Colon (tissue), 2 donors: ENCODE measurements at regions not wholly inside any gene's neighbourhood (a gene's known extent, or its start where the extent isn't known, plus 50 kb on each side); places are given as distances from the start of the nearest gene placed in this dataset.
"Not testable (repeated sequence)": the region's sequence is repeated elsewhere in the genome, so short reads cannot be mapped to it uniquely, and the experiment has no call there.

ENCODE experiments used
- FAIRE-seq: peaks from 2 replicates; lab custom pipeline; 2012; peaks lifted over from hg19 to GRCh38; lab: Jason Lieb, UNC
- donor health status: control.
- donor health status: control.

DNA sequence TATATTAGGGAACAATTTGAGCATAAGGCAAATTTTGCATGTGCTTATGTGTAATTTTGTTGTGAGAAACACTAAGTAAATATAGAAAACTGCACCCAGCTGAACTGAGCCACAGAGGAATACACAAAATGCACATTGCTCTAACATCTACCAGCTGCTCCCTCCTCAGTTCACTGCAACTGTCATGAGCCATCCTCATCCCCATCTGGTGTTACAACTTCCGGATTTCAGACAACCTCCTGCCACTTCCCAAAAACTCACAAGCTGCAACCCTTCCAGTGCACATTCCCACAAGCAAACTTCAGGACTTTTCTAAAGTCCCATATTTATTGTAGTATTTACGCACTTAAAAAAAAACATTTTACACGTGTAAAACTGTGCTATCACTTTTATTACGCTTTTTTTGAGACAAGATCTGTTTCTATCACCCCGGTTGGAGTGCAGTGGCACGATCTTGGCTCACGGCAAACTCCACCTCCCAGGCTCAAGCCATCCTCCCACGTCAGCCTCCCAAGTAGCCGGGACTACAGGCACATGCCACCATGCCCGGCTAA, 169.1 kb upstream of the TBX3 start:
- no peak for FAIRE-seq

DNA sequence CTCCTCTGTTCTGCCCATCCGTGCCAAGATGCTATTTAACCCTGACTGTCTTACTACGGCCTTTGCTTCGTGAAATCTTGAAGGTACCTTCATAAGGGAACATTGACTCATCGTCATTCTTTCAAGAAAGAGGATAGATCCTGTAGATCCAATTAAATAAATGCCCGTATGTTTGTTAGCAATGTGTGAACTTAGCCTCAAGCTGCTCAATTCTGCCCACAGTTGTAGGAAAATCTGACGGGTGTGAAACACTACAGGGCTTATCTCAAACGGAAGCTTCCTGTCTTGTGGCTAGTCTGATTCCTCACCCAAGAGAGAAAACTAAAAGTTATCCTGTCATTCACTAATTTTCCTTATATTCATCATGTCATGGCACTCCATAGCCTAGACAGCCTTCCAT, 168.0 kb upstream of the TBX3 start:
- FAIRE-seq, result no peak

DNA sequence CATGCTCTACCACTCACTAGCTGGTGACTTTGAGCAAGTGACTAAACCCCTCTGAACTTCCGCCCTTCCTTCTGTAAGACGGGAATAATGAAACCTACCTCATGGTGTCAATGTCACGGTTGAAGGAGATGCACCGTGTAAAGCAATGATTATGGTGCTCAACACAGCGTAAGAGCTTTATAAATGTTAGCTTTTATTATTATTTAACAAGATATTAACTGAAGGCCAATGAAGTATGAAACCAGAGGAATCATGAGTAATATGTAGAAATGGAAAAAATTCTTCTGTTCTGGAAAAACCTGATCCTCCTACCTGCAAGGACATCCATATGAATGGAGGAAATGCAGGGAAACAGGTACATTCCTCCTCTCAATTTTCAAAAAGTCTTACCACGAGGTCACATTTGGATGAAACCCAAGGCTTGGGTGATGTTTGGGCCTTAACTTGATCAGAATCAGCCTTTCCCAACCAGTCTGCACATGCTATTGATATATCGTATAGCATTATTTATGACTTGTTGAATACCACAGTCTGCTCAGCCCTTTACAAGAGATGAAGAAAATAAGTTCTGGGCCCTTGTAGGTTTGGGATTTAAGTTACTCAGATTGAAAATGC, 166.8 kb upstream of the TBX3 start:
- no peak for FAIRE-seq

DNA sequence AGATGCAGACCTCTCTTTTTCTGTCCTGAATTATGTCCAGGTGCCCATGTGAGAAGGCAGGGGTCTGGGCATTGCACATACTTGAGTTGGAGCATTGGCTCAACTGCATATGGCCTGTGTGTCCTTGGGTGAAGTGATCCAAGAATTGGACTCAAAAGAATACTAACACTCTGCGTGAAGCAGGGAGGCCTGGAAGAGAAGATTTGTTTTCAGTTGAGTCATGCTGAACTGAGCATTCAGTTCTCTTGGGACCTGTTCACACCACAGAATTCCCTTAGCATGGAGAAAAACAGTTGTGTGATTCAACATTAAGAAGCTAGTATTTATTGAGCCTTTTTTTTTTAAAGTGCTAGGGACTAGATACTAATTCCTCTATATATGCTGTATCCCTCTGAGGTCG, 164.7 kb upstream of the TBX3 start:
- FAIRE-seq, result no peak

DNA sequence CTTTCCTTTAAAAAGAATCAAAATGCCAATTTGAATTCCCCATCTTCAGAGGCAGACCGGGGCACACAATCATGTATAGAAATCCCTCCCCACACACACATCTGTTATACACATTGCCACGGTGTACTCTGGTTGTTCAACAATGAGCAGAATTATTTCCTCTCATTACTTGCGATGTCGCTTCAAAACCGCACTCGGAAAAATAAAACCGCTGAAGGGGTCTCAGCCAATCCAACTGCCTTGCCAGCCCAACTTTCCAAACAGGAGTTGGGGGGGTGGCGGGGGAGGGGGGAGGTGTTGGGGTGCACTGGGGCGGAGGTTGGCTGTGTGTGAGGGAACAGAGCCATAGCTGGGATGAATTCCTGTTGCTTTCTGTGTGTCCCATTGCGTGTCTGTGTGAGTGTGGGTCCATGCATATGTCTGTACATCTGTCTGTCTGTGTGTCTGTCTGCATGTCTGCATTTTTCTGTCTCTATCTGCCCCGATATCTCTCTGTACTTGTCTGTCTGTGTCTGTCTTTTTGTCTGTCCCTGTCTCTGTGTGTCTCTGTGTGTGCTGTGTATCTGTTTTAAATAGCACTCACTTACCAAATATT, 163.6 kb upstream of the TBX3 start:
- FAIRE-seq, result no peak

DNA sequence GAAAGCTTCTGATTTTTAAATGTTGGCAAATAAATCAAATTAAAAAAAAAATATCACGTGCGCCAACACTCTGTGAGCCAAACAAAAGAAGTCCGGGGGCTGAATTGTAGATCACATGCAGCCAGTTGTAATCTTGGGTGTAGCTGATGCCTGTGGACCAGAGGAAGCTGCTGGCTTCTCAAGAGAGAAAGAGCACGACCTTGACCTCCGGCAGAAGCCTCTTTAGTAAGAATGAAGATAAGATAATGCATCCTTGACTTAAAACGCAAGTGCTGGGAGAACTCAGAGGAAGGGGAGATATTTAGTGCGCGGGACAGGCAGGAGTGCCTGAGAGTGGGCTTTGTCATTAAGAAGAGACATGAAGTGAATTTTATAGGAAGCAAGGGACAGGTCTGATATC, 162.8 kb upstream of the TBX3 start:
- FAIRE-seq, result no peak

DNA sequence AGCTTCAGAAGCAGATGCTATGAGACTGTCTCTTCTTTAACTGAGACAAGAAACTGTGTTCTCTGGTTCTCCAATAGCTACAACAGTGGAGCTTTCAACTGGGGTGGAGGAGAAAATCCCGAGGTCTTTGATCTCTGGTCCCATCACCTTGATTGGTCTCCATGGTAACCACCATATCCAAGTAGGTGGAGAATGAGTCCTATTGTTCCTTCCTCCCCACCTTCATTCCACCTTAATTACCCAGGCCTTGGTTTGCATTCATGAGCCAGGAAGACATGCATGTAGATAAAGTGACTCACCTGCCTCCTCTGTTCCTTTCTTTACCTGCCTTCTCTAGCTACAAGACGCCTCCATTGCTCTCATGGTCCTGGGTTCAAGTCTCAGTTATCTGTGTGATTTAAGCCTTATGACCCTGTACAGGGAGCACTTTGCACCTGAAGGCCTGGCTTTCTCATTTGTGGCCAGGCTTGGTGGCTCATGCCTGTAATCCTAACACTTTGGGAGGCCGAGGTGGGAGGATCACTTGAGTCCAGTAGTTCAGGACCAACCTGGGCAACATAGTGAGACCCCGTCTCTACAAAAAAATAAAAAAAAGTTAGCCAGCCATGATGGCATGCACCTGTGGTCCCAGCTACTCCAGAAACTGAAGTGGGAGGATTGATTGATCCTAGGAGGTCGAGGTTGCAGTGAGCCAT, 157.7 kb upstream of the TBX3 start:
- FAIRE-seq, result no peak

DNA sequence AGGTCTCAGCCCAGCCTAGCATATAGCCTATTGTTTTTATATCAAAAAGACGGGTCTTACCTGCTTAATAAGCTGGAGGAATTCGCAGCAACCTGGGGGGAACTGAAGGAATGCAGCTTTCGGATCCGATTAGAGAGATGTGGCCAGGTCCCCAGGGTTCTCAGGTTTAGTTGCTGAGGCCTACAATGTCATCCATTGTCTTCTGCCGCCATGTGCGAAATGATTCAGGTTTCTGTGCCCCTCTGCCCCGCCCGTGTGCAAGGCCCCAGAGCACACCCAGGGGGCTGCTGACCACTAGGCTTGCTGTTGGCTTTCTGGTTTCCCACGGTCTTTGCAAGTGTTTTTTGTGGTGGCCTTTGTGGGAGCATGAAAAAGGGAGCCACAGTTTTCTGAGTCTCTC, 154.5 kb upstream of the TBX3 start:
- FAIRE-seq, result no peak

DNA sequence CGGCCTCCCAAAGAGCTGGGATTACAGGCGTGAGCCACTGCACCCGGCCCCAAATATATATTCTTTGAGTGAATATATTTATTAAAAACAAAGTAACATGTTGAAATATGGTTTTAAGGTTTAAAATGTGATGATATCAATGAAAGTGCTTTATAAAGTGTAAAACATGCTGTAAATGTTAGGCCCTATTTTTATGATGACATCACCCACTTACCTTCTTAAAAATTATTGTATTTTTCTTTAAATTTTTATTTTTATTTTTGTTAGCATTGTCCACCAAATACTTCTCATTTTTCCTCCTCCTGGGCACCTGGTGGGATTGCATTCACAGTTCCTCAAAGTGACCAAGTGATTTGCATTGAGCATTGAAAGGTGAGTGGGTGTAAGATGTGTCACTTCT, 152.6 kb upstream of the TBX3 start:
- FAIRE-seq, result no peak

DNA sequence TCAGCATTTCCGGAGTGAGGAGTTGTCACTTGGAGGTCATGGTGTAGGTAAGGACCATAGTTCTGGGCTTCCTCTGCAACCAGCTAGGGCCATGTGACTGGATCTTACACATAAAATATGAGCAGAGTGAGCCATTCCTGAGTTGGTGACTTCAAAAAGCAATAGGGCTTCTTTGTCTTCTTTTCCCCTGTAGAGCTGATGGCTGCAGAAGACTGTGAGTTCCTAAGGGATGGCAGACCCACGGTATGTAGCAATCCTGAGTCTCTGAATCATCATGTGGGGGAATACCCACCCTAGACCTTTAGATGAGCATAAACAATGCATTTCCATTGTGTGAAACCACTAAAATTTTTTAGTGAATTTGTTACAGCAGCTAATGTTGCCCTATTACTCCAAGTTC, 151.1 kb upstream of the TBX3 start:
- no peak for FAIRE-seq

DNA sequence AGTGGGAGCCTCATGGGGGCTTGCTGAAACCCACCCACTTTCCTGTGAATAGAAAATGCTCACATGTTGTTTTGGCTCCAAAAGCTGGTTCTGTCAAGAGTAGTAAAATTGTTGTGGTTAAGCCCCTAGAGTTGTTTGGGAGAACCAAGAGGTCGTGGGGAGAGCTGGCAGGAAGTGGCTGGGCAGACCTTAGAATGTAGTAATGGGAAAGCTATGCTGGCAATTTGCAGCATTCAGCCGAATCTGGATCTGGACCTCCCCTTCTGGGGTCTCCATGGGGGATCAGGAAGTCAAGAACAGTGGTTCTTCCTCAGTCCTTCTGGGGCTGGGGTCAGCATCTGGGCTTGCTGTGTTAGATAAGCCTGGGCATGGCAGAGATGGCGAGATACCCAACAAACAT, 150.6 kb upstream of the TBX3 start:
- no peak for FAIRE-seq

DNA sequence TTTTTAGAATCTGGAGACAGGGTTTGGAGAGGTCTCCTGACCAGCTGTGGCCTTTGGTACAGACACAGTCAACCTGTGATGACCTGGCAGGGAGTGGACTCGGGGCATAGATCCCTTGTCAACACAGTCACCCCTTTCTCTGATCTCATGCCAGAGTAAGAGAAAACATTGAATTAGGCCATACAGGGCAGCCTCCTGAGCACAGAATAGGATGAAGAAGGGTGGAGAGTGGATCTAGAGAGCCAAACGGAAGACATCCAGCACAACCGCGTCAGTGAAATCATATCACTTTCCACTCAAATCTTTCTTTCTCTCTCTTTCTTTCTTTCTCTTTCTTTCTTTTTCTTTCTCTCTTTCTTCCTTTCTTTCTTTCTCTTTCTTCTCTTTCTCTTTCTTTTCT, 145.9 kb upstream of the TBX3 start:
- no peak for FAIRE-seq

DNA sequence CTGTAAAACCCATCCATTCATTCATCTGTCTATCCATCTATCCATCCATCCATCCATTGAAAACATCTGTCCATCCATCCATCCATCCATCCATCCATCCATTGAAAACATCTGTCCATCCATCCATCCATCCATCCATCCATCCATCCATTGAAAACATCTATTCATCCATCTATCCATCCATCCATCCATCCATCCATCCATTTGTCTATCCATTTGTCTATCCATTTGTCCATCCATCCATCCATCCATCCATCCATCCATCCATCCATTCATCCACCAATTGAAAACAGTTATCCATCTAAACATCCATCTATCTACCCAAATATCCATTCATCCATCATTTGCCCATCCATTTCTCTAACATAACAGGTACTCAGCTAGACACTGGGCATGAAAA, 145.3 kb upstream of the TBX3 start:
- not testable (repeated sequence) for FAIRE-seq

DNA sequence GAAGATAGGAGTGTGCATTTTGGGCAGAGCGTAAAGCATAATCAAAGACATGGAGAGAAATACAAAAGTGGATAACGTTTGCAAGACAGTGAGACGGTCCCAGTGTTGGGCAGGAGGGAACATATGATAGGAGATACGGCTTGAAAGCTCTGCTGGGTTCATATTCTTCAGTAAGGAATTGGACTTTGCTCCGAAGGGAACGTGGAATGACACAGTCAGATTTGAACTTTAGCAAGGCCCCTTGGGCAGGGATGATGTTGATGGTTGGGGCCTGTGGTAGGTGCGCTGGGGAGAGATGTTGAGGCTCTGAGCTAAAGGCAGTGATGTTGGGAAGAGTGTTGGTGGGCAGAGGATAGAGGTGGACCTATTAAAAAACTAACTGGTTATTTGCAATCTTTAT, 143.5 kb upstream of the TBX3 start:
- FAIRE-seq, result no peak

DNA sequence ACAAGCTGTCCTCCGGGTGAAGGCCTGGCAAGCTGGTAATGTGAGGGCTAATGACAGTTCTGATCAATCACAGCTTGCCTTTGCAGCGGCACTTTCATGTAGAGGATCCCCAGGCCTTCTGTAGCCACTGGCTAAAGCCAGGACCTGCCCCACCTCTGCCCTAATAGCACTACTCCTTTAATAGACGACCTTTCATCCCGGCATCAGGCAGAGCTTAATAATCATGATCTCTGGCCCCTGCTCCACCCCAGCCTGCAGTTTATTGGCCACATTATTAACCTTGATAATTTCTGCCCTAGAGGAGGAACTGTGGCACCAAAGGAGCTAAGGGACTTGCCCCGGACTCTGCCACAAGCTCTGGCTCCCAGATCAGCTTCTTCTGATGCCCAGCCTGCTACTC, 142.3 kb upstream of the TBX3 start:
- no peak for FAIRE-seq

DNA sequence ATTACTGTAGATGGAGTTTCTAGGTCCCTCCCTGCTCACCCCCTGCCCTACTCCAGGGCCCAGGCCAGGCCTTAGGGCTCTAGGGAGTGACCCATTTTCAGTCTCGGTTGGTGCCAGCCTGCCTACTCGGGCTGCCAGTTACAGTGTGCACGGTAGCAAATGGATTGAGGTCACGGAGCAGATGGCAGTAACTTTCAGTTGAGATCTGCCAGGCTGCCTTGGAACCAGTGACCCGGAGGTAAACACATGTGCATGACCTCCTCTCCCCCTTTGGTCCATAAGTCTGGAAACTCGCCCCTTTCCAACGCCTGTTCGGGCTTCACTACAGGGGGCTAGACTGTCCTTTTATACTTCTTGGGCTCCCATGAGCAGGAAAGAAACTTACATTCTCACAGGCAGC, 139.7 kb upstream of the TBX3 start:
- no peak for FAIRE-seq

DNA sequence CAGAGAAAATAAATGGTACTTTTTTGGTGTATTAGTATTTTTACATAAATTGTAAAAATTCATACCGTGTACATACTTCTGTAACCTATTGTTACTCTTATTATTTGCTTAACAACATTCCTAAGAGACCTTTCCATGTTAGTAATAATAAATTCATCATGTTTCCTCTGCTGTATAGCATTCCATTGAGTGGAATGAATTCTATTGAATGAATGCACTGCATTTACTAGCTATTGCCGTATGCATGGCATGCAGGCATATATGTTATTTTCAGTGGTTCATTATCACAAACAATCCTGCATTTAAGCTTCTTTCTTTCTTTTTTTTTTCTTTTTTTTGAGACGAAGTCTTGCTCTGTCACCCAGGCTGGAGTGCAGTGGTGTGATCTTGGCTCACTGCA, 137.6 kb upstream of the TBX3 start:
- FAIRE-seq, result no peak

DNA sequence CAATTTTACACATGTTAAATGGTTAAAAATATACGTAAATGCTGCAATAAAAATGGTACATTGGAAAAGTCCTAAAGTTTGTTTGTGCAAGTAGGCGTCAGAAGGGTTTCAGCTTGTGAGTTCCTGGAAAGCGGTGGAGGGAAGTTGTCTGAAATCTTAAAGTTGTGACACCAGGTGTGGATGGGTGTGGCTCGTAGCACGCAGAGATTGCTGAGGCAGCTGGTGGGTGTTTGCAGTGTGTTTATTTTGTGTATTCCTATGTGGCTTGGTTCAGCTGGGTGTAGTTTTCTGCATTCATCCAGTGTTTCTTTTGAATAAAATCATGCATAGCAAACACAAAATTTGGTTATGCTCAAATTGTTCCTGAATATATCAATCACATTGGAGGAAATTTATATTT, 136.8 kb upstream of the TBX3 start:
- FAIRE-seq, result no peak

DNA sequence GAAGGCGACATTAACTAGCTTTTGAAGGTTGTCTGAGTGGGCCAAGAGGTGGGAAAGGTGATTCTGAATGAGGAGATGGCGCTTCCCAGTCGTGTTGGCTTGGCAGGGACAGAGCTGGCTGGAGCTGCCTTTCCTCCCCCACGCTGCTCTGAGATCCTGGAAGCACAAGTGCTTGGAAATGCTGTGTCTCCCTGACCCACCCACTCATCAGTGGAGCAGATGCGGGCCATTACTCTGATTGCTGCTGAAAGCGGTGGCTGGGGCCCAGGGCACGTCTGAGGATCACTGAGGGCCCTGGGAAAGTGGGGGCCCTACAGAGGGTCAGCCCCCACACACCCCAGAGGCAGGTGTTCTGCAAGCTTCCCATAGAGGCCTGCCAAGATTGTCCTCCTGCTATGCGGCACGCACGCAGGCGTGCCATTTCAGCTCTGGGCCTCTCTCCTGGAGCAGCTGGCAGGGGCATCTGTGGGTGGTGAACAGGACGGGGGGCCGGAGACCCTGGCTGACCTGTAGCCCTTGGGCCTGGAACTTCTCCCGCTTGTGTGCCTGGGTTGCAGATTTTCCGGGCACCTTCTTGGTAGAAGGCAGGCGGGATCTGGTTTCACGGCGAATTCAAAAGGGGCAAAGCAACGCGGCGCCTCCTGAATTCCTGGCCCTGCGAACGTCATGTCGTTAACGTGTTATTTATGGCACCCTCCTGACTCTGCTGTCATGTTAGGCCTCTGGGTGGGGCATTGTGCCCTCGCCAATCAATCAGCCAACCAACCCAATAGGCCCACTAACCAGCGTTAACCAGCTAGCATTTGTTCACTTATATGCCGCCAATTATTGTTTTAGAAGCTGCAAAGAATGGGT, 133.8 kb upstream of the TBX3 start:
- FAIRE-seq, result no peak

DNA sequence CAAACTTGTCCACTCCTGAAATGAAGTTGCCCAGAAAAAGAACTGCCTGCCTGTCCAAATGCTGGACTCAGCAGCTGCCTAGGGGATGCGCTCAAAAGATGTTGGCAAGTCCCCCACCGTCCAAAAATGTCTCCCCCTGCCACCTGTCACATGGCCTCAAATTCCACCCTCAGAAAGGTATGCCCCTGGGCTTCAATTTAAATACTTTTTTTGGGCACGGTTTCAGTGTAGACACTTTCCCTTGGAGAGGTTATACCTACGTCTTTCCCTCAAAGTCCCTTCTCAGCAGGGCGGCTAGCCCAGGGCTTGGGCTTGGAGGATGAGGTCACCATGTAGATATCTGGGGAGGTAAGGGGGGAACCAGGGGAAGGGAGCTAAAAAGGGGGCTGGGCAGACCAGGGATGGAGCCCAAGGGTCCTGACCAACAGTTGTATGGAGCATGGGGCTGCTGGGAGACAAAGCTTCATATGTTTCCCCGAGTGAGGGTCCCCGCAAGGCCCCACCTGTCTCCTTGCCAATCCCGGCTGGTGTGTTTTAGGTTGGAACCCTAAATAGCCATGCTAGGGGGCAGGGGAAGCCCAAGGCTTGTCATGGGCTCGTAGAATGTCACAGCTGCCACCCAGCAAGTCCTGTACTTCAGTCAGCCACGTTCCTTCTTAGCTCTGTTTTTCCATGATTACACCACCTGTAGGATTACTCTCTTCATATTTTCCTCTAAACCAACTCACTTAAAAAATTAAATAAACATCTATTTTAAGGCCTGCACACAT, 131.2 kb upstream of the TBX3 start:
- no peak for FAIRE-seq

DNA sequence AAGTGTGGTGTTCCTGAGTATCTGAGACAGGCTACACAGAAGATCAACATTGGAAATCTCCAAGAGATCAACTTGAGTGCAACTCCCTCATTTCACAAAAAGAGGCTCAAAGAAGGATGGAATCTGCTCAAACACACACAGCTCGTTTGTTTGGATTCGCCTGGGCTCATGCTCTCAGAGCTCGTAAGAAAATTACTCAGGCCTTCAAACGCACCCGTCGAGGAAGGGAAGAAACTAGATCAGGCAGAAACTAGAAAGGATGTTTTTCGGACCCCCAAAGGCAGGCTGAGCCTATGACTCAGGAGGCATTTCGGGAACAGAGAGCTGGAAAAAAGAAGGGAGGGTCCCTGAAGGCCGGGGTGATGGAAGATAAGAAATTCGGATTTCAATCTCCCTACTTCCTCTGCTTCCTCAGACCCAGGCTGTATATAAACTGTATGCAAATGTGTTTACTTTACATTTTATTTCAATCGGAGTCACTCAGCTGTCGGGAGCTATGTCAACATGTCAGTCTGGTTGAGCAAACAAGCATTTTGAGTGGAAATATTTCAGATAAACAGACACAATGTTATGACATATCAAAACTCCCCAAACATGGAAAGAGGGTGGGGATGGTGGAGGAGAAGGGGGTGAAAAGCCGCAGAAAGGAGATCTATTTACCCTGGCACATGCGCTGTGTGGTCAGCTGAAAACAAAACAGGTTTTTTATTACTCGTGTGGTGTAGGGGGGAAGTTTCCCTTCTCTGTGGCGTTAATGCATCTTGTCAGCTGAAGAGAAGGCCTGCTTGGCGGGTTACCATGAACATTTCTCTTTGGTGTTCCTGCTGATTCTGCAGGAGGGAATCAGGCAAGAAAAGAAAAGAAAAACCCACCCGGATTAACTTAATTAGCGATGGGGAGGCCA, 129.1 kb upstream of the TBX3 start:
- FAIRE-seq, result no peak
